ENCODE measurements at regions not wholly inside any gene's neighbourhood (a gene's known extent, or its start where the extent isn't known, plus 50 kb on each side); places are given as distances from the start of the nearest gene placed in this dataset.
"Not testable (repeated sequence)": the region's sequence is repeated elsewhere in the genome, so short reads cannot be mapped to it uniquely, and the experiment has no call there.

DNA sequence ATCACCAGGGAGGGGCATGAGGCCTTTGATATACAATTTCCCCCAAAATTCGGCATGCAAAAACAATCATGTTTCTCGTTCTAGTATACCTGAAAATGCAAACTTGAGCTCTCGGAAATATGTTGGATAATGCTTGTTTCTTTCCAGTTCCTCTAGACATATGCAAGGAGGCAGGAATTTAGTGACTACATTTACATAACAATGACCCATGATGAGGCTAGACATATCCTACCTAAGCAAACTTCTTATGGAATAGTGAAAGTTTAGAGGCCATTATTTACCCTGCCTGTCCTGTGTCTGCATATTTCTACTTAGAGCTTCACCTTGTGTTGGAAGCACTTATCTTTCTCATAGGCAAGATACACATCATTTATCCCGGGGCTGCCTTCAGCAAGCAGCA is 514.6 kb downstream of the KCNJ2 start:
- no peak overlapping the region for H3K4me3 ChIP-seq (ENCODE audit: low read length)
- no peak overlapping the region for H2AFZ ChIP-seq (ENCODE audit: low read depth, low read length)
- H3K36me3 ChIP-seq (ENCODE audit: insufficient read depth, low read length) = no peaks in the 10 kb centered on the region
- peaks cover 2% of the 10 kb centered on the region for H3K9me3 ChIP-seq (ENCODE audit: low read length)
- no peaks in the 10 kb centered on the region for H3K27me3 ChIP-seq (ENCODE audit: insufficient read depth, low read length)
- peaks cover 13% of the 10 kb centered on the region for H3K4me1 ChIP-seq (ENCODE audit: insufficient read depth, low read length)

- Histone ChIP-seq H2AFZ (ENCODE audit: low read depth, low read length) (no peak overlapping the region), H3K4me1 (ENCODE audit: insufficient read depth, low read length) (peaks cover 16% of the 10 kb centered on the region), H3K9me3 (ENCODE audit: low read length) (peaks cover 2% of the 10 kb centered on the region), H3K36me3 (ENCODE audit: insufficient read depth, low read length) (no peaks in the 10 kb centered on the region), H3K27me3 (ENCODE audit: insufficient read depth, low read length) (no peaks in the 10 kb centered on the region), H3K4me3 (ENCODE audit: low read length) (no peak overlapping the region)
These were observed 518.1 kb downstream of the KCNJ2 start for GRCh38 chr17:70687421-70687820.

DNA sequence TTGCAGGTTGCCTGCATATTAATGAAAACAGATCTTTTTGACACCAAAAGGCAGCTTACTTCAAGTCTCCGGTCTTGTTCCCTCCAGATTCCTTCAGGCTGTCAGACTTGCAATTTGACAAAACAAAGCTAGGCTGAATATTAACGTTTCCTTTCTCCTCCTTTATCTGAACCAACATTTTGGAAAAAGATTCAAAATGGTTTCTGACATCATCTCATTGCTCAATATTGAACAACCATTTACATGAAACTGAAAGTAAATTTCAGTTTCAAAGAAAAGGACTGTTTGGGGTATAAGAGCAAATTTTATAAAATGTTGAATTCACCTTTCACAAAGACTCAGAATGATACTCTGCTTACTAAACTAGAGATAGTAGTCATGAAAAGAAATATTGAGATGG is 521.8 kb downstream of the KCNJ2 start:
- H2AFZ ChIP-seq (ENCODE audit: low read depth, low read length) = peak overlapping the region; percentile 48
- peaks cover 4% of the 10 kb centered on the region for H3K4me1 ChIP-seq (ENCODE audit: insufficient read depth, low read length)
- no peaks in the 10 kb centered on the region for H3K36me3 ChIP-seq (ENCODE audit: insufficient read depth, low read length)
- H3K4me3 ChIP-seq (ENCODE audit: low read length) = no peak overlapping the region
- H3K9me3 ChIP-seq (ENCODE audit: low read length) = no peaks in the 10 kb centered on the region
- H3K27me3 ChIP-seq (ENCODE audit: insufficient read depth, low read length) = no peaks in the 10 kb centered on the region

DNA sequence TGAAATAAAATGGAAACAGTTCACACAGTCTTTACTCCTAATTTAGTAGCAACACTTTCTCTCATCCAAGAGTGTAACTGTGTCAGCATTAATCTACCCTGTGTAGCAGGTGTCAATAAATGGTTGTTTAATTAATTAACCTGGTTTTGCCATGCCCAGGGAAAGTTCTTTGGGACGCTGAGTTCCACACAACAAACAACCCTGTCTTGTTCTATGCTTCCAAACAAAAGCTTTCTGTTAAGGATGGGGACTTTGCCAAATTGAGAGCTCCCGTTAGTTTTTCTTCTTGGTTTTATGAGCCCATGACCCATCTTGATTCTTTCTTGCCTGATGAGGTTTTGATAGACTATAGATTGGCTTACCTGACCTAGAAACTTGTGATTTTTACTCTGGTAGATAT is 530.1 kb downstream of the KCNJ2 start:
- Histone ChIP-seq H3K36me3 (ENCODE audit: insufficient read depth, low read length) (no peaks in the 10 kb centered on the region), H2AFZ (ENCODE audit: low read depth, low read length) (no peak overlapping the region), H3K4me1 (ENCODE audit: insufficient read depth, low read length) (no peaks in the 10 kb centered on the region)

DNA sequence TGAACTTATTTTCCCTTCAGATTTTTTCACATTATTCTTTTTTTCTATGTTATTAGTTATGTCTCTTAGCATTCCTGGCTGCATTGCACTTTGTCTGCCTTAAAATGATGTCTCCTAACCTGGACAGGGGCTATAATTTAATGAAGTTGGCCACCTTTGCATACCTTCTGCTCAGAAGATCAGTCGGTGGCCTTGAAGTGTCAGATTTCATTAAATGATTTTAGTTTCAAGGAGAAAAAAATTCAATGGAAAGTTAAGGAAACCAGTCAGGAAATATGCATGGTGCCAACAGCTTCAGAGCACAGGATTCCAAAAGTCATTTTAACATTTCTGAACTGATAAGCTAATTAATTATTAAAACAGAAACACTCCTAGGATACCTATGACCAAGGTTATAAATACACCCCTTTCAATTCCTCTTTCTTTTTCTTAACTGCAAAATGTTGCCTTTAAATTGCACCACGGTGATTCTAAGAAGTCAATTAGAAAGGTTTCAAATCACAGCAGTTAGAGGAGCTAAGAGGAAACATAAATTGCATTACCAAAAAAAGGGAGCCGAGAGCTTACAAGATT is 533.4 kb downstream of the KCNJ2 start:
- Histone ChIP-seq H3K27me3 (ENCODE audit: insufficient read depth, low read length) (no peaks in the 10 kb centered on the region), H3K36me3 (ENCODE audit: insufficient read depth, low read length) (no peaks in the 10 kb centered on the region), H2AFZ (ENCODE audit: low read depth, low read length) (no peak overlapping the region), H3K4me1 (ENCODE audit: insufficient read depth, low read length) (no peaks in the 10 kb centered on the region), H3K4me3 (ENCODE audit: low read length) (no peak overlapping the region), H3K9me3 (ENCODE audit: low read length) (no peaks in the 10 kb centered on the region)

More for the DNA sequence above, 530.1 kb downstream of the KCNJ2 start:
- Histone ChIP-seq H3K9me3 (ENCODE audit: low read length) (no peaks in the 10 kb centered on the region), H3K27me3 (ENCODE audit: insufficient read depth, low read length) (no peaks in the 10 kb centered on the region), H3K4me3 (ENCODE audit: low read length) (no peak overlapping the region)

GRCh38 chr17:70709596-70709995 is 540.3 kb downstream of the KCNJ2 start:
- no peaks in the 10 kb centered on the region for H3K27me3 ChIP-seq (ENCODE audit: insufficient read depth, low read length)
- no peak overlapping the region for H3K4me3 ChIP-seq (ENCODE audit: low read length)
- no peak overlapping the region for H2AFZ ChIP-seq (ENCODE audit: low read depth, low read length)
- H3K36me3 ChIP-seq (ENCODE audit: insufficient read depth, low read length) = no peaks in the 10 kb centered on the region
- H3K9me3 ChIP-seq (ENCODE audit: low read length) = no peaks in the 10 kb centered on the region
- H3K4me1 ChIP-seq (ENCODE audit: insufficient read depth, low read length) = no peaks in the 10 kb centered on the region

GRCh38 chr17:70713694-70714093 is 544.4 kb downstream of the KCNJ2 start:
- no peak overlapping the region for H2AFZ ChIP-seq (ENCODE audit: low read depth, low read length)
- H3K4me1 ChIP-seq (ENCODE audit: insufficient read depth, low read length) = no peaks in the 10 kb centered on the region
- no peaks in the 10 kb centered on the region for H3K9me3 ChIP-seq (ENCODE audit: low read length)
- H3K27me3 ChIP-seq (ENCODE audit: insufficient read depth, low read length) = no peaks in the 10 kb centered on the region
- H3K36me3 ChIP-seq (ENCODE audit: insufficient read depth, low read length) = no peaks in the 10 kb centered on the region
- H3K4me3 ChIP-seq (ENCODE audit: low read length) = no peak overlapping the region

GRCh38 chr17:70716551-70716950 is 547.2 kb downstream of the KCNJ2 start:
- Histone ChIP-seq H3K27me3 (ENCODE audit: insufficient read depth, low read length) (no peaks in the 10 kb centered on the region), H3K4me3 (ENCODE audit: low read length) (no peak overlapping the region), H2AFZ (ENCODE audit: low read depth, low read length) (no peak overlapping the region), H3K9me3 (ENCODE audit: low read length) (no peaks in the 10 kb centered on the region), H3K36me3 (ENCODE audit: insufficient read depth, low read length) (no peaks in the 10 kb centered on the region), H3K4me1 (ENCODE audit: insufficient read depth, low read length) (no peaks in the 10 kb centered on the region)

DNA sequence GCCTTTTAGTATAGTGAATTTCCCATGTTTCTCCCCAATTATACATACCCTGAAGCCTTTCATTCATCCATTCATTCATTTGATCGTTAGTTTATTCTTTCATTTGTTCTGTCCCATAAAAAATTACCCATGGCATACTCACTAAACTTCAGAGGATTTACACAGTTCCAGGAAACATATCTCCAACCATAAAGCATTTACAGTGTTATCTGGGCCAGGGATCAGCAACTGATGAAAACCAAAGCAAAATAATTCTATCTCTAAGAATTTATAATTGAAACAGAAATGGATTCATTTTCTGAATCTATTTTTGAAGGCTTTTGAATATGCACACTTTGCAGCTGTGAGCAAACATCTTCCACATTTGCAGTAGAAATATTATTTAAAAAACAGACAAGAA is 547.7 kb downstream of the KCNJ2 start:
- Histone ChIP-seq H3K36me3 (ENCODE audit: insufficient read depth, low read length) (no peaks in the 10 kb centered on the region), H3K4me1 (ENCODE audit: insufficient read depth, low read length) (no peaks in the 10 kb centered on the region), H3K4me3 (ENCODE audit: low read length) (no peak overlapping the region), H3K27me3 (ENCODE audit: insufficient read depth, low read length) (no peaks in the 10 kb centered on the region), H3K9me3 (ENCODE audit: low read length) (no peaks in the 10 kb centered on the region), H2AFZ (ENCODE audit: low read depth, low read length) (no peak overlapping the region)

GRCh38 chr17:70736375-70736957 is 567.1 kb downstream of the KCNJ2 start:
- Histone ChIP-seq H3K4me1 (ENCODE audit: insufficient read depth, low read length) (peaks cover 5% of the 10 kb centered on the region), H3K4me3 (ENCODE audit: low read length) (no peak overlapping the region), H2AFZ (ENCODE audit: low read depth, low read length) (no peak overlapping the region), H3K27me3 (ENCODE audit: insufficient read depth, low read length) (no peaks in the 10 kb centered on the region), H3K9me3 (ENCODE audit: low read length) (no peaks in the 10 kb centered on the region), H3K36me3 (ENCODE audit: insufficient read depth, low read length) (no peaks in the 10 kb centered on the region)

DNA sequence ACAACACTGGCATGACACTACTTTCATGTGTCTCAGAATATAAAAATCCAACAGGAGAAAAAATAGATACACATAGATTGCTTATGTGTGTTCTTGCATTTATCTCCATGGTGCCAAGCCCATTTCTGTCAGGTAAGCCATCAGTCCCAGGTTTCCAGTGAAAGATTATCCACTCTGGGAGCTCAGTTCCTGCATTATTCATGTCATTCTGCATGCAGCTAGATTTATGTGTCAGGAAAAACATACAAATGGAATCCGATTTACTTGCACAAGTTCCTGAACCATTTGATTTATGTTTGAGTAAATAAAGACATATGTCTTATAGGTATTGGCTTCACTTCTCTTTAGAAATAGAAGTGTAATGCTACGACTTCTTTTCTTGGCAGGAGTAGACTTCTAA is 569.7 kb downstream of the KCNJ2 start:
- H2AFZ ChIP-seq (ENCODE audit: low read depth, low read length) = no peak overlapping the region
- H3K36me3 ChIP-seq (ENCODE audit: insufficient read depth, low read length) = no peaks in the 10 kb centered on the region
- no peaks in the 10 kb centered on the region for H3K9me3 ChIP-seq (ENCODE audit: low read length)
- peaks cover 5% of the 10 kb centered on the region for H3K4me1 ChIP-seq (ENCODE audit: insufficient read depth, low read length)
- H3K27me3 ChIP-seq (ENCODE audit: insufficient read depth, low read length) = no peaks in the 10 kb centered on the region
- no peak overlapping the region for H3K4me3 ChIP-seq (ENCODE audit: low read length)

GRCh38 chr17:70746574-70746973 is 577.2 kb downstream of the KCNJ2 start:
- H3K4me3 ChIP-seq (ENCODE audit: low read length); H2AFZ ChIP-seq (ENCODE audit: low read depth, low read length); H3K4me1 ChIP-seq (ENCODE audit: insufficient read depth, low read length); H3K27me3 ChIP-seq (ENCODE audit: insufficient read depth, low read length); H3K9me3 ChIP-seq (ENCODE audit: low read length); H3K36me3 ChIP-seq (ENCODE audit: insufficient read depth, low read length): not testable (repeated sequence)

- Histone ChIP-seq H3K27me3 (ENCODE audit: insufficient read depth, low read length) (no peaks in the 10 kb centered on the region), H3K36me3 (ENCODE audit: insufficient read depth, low read length) (no peaks in the 10 kb centered on the region), H3K4me1 (ENCODE audit: insufficient read depth, low read length) (peaks cover 9% of the 10 kb centered on the region), H2AFZ (ENCODE audit: low read depth, low read length) (no peak overlapping the region), H3K9me3 (ENCODE audit: low read length) (no peaks in the 10 kb centered on the region), H3K4me3 (ENCODE audit: low read length) (no peak overlapping the region)
These were observed 581.7 kb downstream of the KCNJ2 start for GRCh38 chr17:70750983-70751382.

GRCh38 chr17:70752461-70752860 is 583.1 kb downstream of the KCNJ2 start:
- H3K9me3 ChIP-seq (ENCODE audit: low read length); H3K36me3 ChIP-seq (ENCODE audit: insufficient read depth, low read length); H3K27me3 ChIP-seq (ENCODE audit: insufficient read depth, low read length); H3K4me1 ChIP-seq (ENCODE audit: insufficient read depth, low read length); H3K4me3 ChIP-seq (ENCODE audit: low read length); H2AFZ ChIP-seq (ENCODE audit: low read depth, low read length): not testable (repeated sequence)
